Ureter (tissue), 1 donor: ENCODE measurements at regions not wholly inside any gene's neighbourhood (a gene's known extent, or its start where the extent isn't known, plus 50 kb on each side); places are given as distances from the start of the nearest gene placed in this dataset.
A peak's percentile ranks its signal among the peaks of the same experiment; 100 is the strongest.
"Not testable (repeated sequence)": the region's sequence is repeated elsewhere in the genome, so short reads cannot be mapped to it uniquely, and the experiment has no call there.

Experiments
- DNase-seq: peaks from one replicate; pipeline ENCODE4 v3.0.0-alpha.2; 2020; ENCODE audit warnings: low spot score
- donor health status: DM: yes; HTN: yes; CAD: no.

DNA sequence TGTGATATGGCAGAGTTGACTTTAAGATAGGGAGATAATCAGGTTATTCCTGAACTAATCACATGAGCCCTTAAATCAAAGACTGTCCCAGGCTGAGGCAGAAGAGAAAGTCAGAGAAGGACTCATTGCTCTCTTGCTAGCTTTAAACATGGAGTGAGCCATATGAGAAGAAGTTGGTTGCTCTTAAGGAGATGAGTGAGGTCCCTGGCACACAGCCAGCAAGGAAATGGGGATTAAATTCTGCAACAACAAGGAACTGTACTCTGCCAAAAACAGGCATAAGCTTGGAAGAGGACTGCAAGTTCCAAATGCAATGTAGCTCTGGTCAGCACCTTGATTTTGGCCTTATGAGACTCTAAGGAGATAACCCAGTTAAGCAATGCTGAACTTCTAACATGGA lies 457.0 kb downstream of the PLOD2 start:
- no peak for DNase-seq

GRCh38 chr3:145709779-145710178 lies 451.2 kb downstream of the PLOD2 start:
- not testable (repeated sequence) for DNase-seq

- DNase-seq, result no peak
Observed at GRCh38 chr3:145716519-145716918, 444.5 kb downstream of the PLOD2 start.

- DNase-seq, result no peak
Observed at GRCh38 chr3:145719114-145719513, 441.9 kb downstream of the PLOD2 start.

- no peak for DNase-seq
Observed at GRCh38 chr3:145721273-145721805, 439.6 kb downstream of the PLOD2 start.

GRCh38 chr3:145721815-145722214 lies 439.2 kb downstream of the PLOD2 start:
- DNase-seq, result no peak

DNA sequence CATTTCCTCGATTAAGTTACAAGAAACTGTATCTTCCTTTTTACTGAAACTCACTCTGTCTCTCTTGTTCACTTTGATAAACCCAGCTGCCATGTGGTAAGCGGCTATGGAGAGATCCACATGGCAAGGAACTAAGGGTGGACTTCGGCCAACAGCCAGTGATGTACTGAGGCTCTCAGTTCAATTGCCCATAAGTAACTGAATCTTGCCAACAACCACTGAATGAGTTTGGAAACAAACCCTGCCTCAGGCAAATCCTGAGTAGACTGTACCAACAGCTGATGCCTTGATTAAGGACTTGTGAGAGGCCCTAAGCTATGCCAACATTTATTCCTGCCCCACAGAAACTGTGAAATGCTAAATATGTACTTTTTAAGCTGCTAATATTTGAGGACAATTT lies 433.5 kb downstream of the PLOD2 start:
- DNase-seq, result no peak

DNA sequence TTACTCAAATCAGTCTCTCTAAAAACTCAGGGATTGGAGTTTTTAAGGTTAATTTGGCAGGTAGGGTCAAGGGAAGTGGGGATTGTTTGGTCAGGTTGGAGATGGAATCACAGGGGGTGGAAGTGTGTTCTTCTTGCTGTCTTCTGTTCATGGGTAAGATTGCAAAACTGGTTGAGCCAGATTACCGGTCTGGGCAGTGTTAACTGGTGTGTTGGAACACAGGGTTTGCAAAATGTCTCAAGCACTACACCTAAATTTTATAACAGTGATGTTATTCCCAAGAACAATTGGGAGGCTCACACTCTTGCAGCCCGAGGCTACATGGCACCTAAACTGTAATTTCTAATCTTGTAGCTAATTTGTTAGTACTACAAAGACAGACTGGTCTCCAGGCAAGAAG lies 425.4 kb downstream of the PLOD2 start:
- DNase-seq, result no peak

DNA sequence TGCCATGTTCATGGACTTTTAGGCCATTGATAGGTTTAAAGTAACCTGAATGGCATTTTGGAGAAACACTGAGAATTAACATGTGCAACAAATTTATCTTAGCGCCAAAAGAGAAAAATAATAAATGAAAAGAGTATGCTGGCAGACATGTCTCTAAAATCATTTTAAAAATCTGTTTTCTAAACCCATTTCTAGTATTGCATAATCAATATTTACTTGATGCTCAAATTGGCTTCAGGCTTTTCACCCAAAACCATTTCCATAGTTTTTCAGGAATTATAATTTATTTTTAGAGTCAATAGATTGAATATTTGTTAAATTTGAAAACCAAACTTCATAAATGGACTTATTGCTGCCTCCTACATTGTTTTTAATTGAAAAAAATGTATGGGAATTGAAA lies 423.0 kb downstream of the PLOD2 start:
- no peak for DNase-seq

DNA sequence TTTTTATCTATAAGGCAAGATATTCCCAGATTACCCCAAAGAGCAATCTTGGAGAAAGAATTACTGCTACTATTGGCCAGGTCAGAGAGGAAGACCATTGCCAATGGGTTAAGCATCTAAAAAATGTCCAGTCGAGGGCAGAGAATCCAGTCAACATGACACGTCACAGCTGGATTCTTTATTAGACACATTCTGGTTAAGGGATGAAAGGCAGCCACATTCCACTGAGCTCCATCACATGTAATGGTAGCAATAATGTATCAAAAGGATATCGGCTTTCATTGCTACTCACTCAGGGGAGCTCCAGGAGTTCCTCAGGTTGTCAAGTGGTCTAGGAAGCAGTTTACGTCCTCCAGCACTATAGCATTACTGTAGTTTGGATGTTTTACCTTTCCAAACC lies 421.1 kb downstream of the PLOD2 start:
- no peak for DNase-seq

- no peak for DNase-seq
Observed at GRCh38 chr3:145750657-145751056, 410.3 kb downstream of the PLOD2 start.

GRCh38 chr3:145752576-145752975 lies 408.4 kb downstream of the PLOD2 start:
- no peak for DNase-seq

DNA sequence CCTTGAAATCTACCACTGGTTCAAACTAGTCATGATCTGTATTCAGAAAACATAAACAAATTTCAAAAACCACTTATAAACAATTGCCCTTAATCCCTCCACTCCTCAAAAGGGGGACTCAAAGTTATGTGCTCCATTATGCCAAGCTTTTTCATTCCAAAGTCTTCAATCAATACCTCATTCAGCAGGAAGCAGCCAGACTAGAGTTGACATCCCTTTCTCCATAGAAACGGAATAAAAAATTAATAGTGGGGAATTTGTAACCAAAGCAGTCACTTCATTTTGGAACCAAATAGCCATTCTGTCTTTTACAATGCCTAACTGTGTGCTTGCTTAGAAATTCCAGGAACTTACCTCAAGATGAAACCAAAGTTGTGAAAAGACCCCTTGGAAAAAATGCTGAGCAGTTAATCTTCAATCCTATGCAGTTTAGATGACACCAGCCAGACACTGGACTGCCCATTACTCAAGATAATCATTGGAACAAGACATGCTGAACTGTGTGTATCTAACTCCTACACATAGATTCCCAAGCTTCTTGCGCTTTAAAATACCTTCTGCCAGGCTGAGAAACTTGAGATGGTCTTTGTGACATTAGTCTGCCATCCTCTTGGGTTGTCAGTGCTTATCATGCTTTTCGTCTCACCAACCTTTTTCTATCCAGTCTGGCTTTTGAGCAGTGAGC lies 406.2 kb downstream of the PLOD2 start:
- no peak for DNase-seq

- no peak for DNase-seq
Observed at GRCh38 chr3:145760036-145760435, 400.9 kb downstream of the PLOD2 start.

DNA sequence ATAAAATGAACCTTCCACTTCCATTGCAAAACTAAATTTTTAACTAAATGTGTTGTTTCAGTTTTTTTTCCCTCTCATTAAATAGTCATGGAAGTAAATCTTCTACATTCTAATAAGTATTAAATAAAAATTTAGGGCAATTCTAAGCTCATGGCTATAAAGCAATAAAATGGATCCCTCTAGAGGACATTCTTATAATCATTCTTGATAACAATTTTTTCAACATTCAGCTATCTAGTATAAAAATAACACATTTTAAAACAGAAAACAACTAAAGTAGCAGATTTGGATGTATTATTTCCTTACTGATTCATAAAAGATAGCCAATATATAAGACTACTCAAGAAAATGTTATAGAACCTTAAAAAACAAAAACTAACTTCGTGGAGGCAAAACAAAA lies 393.1 kb downstream of the PLOD2 start:
- DNase-seq, result no peak

DNA sequence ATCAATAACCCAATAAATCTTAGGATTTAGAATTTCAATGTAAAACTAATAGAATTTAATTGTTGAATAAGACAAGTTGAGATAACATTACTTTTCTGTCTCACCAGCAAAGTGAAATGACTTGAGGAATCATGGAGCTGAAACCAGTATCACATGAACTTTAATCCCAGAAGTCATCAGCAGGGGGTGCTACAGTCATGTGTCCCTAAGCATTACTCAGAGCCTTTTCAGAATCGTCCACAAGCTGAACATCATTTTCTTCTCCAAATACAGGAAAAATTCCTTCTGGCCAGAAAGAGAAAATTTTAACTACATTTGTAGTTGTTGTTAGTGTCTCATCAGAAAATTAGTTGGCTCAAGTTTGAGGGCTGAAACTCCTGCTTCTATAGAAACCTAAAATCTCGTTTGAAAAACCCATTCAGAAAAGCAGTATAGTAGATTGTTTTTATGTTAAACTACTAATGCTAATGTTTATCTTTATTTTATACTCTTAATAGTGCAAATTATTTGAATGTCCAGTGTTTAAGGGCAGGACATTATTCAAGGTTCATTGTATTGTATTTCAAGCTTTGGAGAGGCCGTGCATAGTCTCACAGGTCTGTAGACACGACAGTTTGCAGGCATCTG lies 384.1 kb downstream of the PLOD2 start:
- no peak for DNase-seq

- no peak for DNase-seq
Observed at GRCh38 chr3:145780301-145780700, 380.7 kb downstream of the PLOD2 start.

DNA sequence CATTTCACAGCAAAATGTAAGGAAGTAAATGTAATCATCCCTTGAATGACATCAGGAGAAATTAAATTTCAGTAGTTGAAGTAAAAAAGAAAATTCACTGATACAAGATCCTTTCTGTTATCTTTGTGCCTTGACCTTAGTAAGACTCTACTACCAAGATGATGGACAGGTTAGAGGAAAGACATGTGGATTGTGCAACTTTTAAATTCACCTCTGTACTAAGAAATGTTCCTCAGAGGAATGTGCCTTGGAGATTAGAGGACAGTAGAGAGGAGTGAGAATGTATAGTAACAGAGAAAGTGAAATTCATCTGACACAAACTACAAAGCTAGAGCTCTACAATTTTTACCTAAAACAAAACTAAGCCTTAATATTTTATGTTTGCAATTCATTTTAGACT lies 375.3 kb downstream of the PLOD2 start:
- no peak for DNase-seq

DNA sequence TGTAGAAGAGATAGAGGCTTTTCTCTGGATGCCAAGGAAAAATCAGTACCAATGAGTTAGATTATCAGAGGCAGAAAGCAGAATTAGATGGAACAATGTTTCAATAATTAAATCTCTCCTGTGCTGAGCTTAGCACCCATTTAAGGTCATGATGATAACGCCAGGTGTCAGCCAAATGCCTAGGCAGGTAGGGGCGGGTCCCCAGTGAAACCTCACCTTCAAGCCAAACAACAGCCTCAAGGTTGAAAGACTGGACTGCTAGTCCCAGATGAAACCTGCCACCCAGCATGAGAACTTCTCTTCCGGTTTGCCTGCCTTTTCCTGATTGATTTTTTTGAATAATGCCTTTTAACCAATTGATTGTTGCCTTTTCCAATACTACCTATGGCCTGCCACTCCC lies 363.0 kb downstream of the PLOD2 start:
- no peak for DNase-seq

DNA sequence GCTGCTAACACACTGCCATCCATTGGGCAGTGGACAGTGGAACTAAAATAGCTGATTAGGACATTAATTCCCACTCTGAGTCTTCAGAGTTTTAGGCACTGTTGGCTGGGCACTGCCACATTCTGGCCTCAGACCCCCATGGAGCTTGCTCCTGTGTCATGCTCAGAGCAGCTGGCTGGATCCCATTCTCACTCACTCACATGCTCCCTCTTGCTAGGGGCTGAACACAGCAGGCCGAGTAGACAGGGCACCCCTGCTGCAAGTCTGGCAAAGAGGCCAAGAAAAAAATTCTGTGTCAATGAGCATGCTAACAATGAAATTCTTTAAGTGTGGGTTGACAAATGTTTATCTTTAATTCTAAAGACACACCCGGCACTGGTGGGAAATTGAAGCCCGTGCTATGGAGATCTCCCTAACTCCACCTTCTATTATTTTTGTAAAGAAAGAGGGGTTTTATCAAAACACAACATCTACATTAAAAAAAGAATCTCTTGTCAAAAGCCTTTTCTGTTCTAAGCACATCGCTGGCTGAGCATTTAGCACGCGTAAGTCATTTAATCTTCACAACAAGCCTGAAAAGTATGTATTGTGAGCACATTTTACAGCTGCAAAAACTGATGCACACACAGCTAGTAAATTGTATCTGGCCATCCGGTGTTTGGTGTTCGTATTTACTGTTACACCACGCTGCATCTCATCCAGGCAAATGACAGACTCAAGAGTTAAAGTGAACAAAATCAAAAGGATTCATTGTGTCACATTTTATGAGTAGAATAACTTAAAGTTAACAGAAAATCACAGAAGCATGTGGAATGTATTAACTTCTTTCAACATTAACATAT lies 362.1 kb downstream of the PLOD2 start:
- no peak for DNase-seq

- DNase-seq, result no peak
Observed at GRCh38 chr3:145801696-145802095, 359.3 kb downstream of the PLOD2 start.

DNA sequence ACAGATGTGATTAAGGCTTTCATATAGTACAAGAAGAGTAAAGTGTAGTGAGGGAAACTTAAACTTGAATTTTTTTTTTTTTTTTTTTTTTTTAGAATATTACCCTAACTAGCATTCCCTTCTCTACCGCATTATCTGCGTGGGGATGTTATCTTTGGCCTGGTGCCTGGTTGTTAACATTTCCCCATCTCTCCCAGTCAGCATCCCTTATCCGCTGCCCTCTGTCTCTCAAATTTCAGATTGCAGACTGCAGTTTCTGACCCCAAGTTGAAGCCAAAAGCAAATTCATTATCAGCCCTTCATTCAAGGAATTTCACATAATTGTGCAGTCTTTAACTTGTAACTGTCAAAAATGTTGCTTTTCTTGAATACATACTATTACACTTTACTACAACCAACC lies 353.0 kb downstream of the PLOD2 start:
- DNase-seq, result peak; percentile 44

GRCh38 chr3:145812391-145812790 lies 348.6 kb downstream of the PLOD2 start:
- no peak for DNase-seq
